Stimulated activated CD4-positive, alpha-beta T cell treated with anti-CD3 and anti-CD28 coated beads, Interleukin-2, amount 100 ng/mL, for 48 hours (primary cell): ENCODE measurements at regions not wholly inside any gene's neighbourhood (a gene's known extent, or its start where the extent isn't known, plus 50 kb on each side); places are given as distances from the start of the nearest gene placed in this dataset.

ENCODE experiments used
- DNase-seq, 2 donors: peaks; one replicate each; pipeline ENCODE4 v3.0.0-alpha.2; 2020

DNA sequence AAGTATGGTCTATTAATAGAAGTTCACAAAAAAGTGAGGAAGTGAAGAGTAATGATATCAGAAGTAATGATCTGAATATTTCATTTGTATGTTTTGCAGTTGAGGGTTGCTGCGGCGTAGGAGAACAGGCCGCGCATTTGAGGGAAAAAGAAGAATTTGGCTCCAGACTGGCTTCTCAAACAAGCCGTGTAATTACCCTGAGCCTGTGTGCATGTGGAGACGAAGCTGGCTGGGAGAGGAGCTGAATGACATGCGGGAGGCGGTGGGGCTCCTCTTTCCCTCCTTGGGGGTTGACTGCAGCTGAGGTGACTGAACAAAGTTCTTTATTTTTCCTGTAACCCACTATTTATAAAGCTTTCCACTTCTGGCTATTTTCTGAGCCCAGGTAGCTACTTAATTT lies 115.5 kb upstream of the AFDN start:
- no peak for DNase-seq

GRCh38 chr6:167711768-167712730 lies 114.7 kb upstream of the AFDN start:
- DNase-seq: no peak

DNA sequence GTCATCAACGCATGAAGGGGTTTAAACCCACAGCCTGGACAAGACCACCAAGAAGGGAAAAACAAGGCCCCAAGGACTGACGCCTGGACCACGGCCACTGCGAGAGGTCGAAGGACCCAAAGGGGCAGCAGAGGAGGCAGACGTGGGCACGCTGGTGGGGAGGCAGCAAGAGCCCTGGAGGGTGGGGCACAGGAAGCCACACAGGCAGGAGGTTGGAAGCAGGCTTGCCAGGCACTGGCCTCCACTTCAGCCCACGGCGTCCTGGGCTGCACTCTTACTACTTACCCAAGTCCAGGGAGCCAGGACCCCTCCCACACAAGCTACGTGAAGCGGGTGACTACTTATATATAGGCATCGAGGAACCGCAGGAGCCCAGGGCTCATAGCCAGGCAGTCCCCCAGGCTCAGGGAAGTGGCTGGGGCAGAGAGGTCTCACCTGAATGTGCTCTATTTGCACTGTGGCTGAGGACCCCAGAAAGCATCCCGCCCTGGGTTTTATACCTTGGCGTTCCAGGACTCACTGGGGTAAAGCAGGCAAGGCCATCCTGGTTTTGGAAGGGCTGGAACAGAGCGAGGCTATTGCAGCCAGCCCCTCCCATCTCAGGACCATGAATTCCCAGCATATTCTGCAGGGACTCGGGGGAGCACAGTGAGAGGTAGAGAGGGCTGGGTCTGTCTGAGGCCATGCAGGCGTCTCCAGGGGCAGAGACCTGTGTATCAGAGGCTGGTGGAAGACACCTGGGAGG lies 113.8 kb upstream of the AFDN start:
- DNase-seq: no peak

DNA sequence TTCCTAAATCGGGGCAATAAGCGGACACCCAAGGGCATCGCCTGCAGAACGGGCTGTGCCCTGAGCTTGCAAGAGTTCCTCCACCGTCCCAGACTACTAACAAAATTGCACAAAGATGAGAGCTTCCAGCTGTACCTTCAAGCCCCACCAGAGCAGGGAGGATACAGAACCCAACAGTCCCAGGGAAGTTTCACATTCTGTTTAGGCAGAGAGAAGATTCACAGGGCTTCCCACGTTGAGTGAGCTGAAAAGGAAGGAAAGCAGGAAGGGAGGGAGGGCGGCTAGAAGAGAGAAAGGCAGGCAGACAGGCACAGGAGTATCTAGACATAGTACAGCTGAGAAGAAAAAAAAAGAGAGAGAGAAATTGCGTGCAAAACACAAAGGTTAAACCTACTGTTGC lies 112.6 kb upstream of the AFDN start:
- DNase-seq: no peak

DNA sequence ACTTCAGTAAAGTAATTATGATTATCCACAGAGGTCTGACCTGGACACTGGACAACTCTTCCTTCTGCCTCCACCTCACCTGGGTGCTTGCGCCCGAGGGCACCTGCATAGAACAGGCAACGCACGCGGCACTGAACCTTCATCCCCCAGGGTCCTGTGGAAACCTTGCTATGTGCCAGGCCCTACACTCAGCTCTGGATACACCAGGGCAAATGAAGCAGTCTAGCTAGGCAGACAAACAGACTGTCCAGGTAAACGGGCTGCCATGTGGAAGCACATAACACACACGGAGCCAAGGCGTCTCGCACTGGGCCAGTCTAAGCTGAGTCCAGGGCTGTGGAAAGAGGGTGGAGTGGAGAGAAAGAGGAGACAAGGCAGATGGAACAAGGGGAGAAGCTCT lies 109.3 kb upstream of the AFDN start:
- no peak for DNase-seq

DNA sequence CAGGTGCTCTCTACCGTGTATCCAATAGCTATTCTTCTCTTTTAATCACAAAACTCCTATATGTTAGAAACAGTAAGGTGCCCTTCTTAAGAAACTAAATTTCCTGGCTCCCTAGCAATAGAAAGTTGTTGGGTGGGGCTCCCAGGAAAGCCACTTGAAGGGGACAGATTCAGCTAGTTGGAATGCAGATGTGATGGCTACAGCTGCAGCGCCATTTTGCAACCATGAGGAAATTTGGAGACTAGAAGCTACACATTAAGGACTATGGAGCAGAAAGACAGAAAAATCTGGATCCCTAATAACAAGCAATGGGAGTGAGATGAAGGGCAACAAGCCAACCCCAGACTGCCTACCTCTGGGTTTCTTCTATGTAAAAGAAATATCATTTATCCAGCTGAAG lies 108.8 kb upstream of the AFDN start:
- no peak for DNase-seq

- no peak for DNase-seq
Observed at GRCh38 chr6:167719920-167720319, 106.8 kb upstream of the AFDN start.

- DNase-seq: no peak
Observed at GRCh38 chr6:167720456-167721285, 106.0 kb upstream of the AFDN start.

DNA sequence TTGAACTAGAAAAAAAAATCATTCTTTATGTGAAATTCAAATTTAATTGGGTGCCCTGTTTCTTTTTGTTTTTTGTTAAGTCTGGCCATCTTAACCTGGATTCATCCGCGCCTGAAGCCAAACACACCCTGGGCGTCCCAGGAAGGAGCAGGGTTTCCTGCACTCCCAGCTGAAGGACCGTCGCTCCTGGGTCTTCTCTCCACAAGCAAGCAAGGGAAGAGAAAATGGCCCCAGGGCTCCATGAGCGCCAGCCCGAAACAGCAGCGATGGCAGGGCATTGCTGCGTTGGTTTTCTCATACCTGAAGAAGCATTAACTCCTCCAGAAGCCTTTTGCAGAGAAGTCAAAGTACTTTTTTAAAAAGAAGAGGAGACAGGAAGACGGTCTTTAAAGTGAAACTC lies 105.4 kb upstream of the AFDN start:
- DNase-seq: no peak

- DNase-seq: no peak
Observed at GRCh38 chr6:167722634-167723309, 103.9 kb upstream of the AFDN start.

DNA sequence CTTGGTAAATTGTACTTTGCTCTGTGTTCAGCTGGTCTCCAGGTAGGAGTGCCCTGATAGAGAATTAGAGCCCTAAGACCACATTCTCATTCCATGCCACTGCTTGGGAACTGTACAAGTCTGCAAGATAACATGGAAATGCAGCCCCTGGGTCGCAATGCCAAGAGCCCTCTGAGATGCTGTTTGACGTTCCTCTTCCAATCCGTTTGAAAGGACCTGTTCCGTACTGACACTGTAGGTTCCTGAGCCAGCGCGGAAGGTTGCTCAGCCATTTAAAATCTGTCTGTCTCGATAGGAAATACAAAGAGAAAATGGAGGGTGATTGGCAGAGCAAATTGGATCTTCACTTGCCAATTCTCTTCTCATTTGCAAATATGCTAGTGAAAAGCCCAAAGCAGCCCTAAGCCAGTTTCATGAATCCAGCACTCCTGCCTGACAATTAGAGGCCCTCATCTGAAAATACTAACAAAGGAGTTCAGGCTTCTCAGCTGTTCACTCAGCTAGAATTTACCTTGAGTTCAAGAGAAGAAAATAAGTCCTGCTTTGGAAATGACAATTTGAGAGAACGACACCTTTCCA lies 100.6 kb upstream of the AFDN start:
- DNase-seq: no peak

GRCh38 chr6:167730441-167730840 lies 96.3 kb upstream of the AFDN start:
- no peak for DNase-seq

GRCh38 chr6:167731216-167731615 lies 95.5 kb upstream of the AFDN start:
- DNase-seq: no peak

DNA sequence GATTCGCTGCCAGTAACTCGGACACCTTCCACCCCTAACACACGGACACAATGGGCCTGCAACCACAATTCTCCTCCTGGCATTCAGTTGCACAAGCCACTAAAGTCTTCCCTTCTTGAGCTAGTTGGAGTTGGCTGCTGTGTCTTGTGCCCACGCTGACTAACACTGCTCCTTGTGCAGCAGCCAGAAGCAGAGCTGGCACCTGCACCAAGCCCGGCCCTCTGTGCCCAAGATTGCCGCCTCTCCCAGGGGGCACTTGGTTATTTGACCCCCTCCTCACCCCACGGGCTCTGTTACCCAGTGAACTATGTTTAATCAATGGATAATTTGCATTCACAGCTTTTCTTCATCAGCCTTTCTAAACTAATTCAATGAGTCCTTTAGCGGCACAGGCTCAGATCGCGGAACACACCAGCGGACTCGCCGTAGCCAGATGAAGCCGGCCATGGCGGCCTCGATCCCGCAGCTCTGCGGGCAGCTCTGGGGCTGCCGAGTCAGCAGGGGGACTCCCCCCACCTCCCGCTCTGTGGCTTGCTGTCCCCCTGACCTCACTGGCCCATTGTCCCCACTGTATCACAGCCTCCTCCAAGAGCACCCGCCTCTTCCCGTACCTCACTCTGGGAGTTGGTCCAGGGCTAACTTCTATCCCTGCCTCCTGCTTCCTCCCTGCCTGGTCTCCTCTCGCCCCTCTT lies 94.8 kb upstream of the AFDN start:
- DNase-seq: no peak

DNA sequence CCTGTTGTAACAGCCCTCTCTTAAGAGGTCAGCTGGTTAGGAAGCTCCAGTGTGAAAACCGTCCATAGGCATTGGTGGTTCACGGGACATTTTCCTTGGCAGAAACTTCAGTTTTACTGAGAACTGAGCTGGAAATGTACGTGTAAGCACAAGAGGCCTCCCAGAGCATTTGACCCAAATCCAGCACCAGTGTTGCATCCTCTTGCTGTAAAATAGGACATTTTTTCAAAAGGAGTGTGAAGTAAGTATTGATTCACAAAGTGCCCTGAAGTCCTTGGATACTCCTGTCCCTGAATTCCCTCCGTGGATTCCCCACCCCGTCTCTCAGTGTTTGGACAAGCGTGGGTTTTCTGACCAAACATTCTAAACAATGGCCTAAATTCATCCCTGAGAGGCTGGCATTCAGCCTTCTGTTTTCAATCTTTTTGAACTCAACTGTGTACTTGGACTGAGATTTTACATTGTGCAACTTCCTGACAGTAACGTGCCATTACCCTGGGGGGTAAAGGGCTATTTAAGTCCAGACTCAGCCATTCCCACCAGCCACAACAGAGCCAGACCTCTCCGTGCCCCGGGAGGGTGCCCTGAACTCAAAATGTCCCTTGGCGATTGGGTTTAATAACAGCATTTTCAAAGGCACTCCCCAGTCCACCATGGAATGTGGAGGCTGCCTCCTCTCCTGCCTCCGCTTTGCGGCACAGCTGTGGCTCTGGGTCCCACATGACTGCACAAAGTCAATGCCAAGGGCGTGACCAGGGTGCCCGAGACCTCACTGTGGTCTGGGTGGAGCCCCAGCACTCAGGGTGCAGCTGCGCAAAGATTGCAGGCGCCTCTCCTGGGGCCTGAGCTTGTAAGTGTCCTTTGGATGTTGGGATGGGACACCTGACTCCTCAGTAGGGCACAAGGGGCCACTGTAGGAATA lies 92.7 kb upstream of the AFDN start:
- no peak for DNase-seq

DNA sequence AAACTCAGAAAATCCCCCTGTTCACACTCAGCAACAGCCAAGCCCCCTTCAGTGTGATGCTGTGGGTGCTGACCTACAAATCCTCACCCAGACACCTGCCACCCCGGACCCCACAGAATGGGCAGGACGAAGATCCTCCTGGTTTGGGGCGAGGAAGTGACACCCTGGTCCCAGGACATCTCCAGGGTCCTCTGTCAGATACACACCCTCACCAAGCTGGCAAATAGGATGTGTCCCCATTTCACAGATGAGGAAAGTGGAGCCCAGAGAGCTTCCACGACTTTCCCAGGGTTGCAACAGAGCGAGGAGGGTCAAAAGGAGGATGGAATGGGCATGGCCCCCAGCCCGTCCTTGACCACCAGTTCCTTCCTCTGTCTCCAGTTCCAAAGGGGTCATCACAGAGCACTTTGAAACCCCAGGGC lies 92.0 kb upstream of the AFDN start:
- no peak for DNase-seq

DNA sequence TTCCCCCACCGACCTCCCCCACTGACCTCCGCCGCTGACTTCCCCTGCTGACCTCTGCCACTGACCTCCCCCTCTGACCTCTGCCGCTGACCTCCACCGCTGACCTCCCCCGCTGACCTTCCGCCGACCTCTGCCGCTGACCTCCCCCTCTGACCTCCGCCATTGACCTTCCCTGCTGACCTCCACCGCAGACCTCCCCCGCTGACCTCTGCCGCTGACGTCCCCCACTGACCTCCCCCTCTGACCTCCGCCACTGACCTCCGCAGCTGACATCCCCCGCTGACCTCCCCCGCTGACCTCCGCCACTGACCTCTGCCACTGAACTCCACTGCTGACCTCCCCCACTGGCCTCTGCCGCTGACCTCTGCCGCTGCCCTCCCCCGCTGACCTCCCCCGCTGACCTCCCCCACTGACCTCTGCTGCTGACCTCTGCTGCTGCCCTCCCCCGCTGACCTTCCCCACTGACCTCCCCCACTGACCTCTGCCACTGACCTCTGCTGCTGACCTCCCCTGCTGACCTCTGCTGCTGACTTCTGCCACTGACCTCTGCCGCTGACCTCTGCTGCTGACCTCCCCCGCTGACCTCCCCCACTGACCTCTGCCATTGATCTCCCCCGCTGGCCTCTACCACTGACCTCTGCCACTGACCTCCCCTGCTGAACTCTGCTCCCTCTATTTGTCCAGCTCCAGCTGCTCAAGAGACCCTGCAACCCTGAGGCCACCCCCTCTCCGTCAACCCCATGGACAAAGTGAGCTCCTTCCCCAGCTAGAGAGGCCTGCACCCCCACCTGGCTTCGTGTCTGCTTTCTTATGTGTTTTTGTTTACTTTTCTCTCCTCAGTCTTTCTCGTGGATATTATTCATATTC lies 91.4 kb upstream of the AFDN start:
- no peak for DNase-seq

GRCh38 chr6:167735951-167736288 lies 90.8 kb upstream of the AFDN start:
- DNase-seq: no peak

DNA sequence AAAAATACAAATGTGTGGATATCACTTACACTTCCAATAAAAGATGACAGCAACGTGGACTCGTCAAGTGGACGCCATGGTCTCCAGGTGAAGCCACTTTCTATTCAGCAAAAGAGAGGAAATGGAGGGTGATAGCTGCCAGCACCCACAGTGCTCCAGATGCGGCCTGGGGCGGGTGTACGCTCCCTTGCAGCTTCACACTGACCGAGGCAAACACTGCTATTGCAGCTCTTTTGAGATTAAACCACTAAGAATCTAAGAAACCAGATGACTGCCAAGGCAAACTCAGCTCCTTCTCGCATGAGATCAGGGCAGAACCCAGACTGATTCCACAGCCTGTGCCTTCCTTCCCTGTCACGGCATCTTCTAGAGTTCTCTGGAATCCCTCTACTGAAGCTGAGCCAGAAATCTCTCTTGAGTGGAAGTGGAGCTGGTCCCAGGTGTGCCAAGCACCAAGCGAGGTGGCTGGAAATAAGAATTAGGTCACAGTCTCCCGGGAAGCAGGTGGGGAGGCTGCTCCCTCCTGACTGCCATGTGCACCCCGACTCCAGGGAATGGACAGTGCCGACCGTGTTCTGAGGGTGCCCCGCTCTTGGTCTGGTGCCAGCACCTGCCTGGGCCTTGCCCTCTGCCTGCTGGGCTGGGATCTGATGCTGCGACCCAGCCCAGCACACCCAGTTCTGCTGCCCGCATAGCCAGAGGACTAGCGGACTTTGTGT lies 90.1 kb upstream of the AFDN start:
- DNase-seq: no peak
